ENCODE measurements at regions not wholly inside any gene's neighbourhood (a gene's known extent, or its start where the extent isn't known, plus 50 kb on each side); places are given as distances from the start of the nearest gene placed in this dataset.
"Not testable (repeated sequence)": the region's sequence is repeated elsewhere in the genome, so short reads cannot be mapped to it uniquely, and the experiment has no call there.

GRCh38 chr22:23450434-23450795, 129.7 kb downstream of the IGLL1 start:
- H3K4me3 Mint-ChIP-seq = no peak overlapping the region
- H3K36me3 Mint-ChIP-seq (ENCODE audit: low read depth) = peaks cover 21% of the 10 kb centered on the region
- H3K27me3 Mint-ChIP-seq (ENCODE audit: low read depth) = peaks cover 3% of the 10 kb centered on the region
- no peak overlapping the region for H3K27ac Mint-ChIP-seq
- TF ChIP-seq CTCF (IDR thresholded peaks at IDR 0.05; ENCODE audit: unreplicated experiment in 3 of 3) = no peak
- H3K4me1 Mint-ChIP-seq = peaks cover 14% of the 10 kb centered on the region
- H3K9me3 Mint-ChIP-seq = peaks cover 14% of the 10 kb centered on the region

- H3K36me3 Mint-ChIP-seq (ENCODE audit: low read depth) = peaks cover 24% of the 10 kb centered on the region
- H3K4me1 Mint-ChIP-seq = peaks cover 14% of the 10 kb centered on the region
- not testable (repeated sequence) for H3K27ac Mint-ChIP-seq; H3K27me3 Mint-ChIP-seq (ENCODE audit: low read depth); H3K4me3 Mint-ChIP-seq
- peaks cover 16% of the 10 kb centered on the region for H3K9me3 Mint-ChIP-seq
These were observed 130.2 kb downstream of the IGLL1 start for GRCh38 chr22:23449748-23450433.

- H3K4me3 Mint-ChIP-seq; H3K27me3 Mint-ChIP-seq (ENCODE audit: low read depth); H3K27ac Mint-ChIP-seq; H3K4me1 Mint-ChIP-seq: not testable (repeated sequence)
- Mint-ChIP-seq H3K9me3 (peaks cover 23% of the 10 kb centered on the region), H3K36me3 (ENCODE audit: low read depth) (peaks cover 33% of the 10 kb centered on the region)
These were observed 131.4 kb downstream of the IGLL1 start for GRCh38 chr22:23448499-23449288.

GRCh38 chr22:23446796-23447350, 133.2 kb downstream of the IGLL1 start:
- Mint-ChIP-seq H3K4me3 (no peak overlapping the region), H3K4me1 (peaks cover 4% of the 10 kb centered on the region), H3K36me3 (ENCODE audit: low read depth) (peaks cover 40% of the 10 kb centered on the region), H3K27me3 (ENCODE audit: low read depth) (no peaks in the 10 kb centered on the region), H3K27ac (peak overlapping the region in 1 of 3 experiments; percentile 38), H3K9me3 (peaks cover 33% of the 10 kb centered on the region)
- TF ChIP-seq CTCF (IDR thresholded peaks at IDR 0.05; ENCODE audit: unreplicated experiment in 3 of 3) = no peak

GRCh38 chr22:23446194-23446593, 133.9 kb downstream of the IGLL1 start:
- H3K4me3 Mint-ChIP-seq; H3K4me1 Mint-ChIP-seq; H3K27ac Mint-ChIP-seq; H3K27me3 Mint-ChIP-seq (ENCODE audit: low read depth): not testable (repeated sequence)
- Mint-ChIP-seq H3K36me3 (ENCODE audit: low read depth) (peaks cover 40% of the 10 kb centered on the region), H3K9me3 (peaks cover 36% of the 10 kb centered on the region)

- Mint-ChIP-seq H3K36me3 (ENCODE audit: low read depth) (peaks cover 43% of the 10 kb centered on the region), H3K9me3 (peaks cover 38% of the 10 kb centered on the region)
- H3K4me3 Mint-ChIP-seq; H3K27ac Mint-ChIP-seq; H3K27me3 Mint-ChIP-seq (ENCODE audit: low read depth); H3K4me1 Mint-ChIP-seq: not testable (repeated sequence)
These were observed 136.2 kb downstream of the IGLL1 start for GRCh38 chr22:23443905-23444304.

GRCh38 chr22:23439581-23439980, 140.5 kb downstream of the IGLL1 start:
- Mint-ChIP-seq H3K9me3 (peaks cover 28% of the 10 kb centered on the region), H3K36me3 (ENCODE audit: low read depth) (peaks cover 25% of the 10 kb centered on the region)
- H3K27me3 Mint-ChIP-seq (ENCODE audit: low read depth); H3K4me1 Mint-ChIP-seq; H3K4me3 Mint-ChIP-seq; H3K27ac Mint-ChIP-seq: not testable (repeated sequence)

- Mint-ChIP-seq H3K4me3 (no peak overlapping the region), H3K27ac (peak overlapping the region in 2 of 3 experiments; percentile 29 to 45), H3K9me3 (peaks cover 23% of the 10 kb centered on the region), H3K4me1 (peaks cover 8% of the 10 kb centered on the region), H3K27me3 (ENCODE audit: low read depth) (no peaks in the 10 kb centered on the region), H3K36me3 (ENCODE audit: low read depth) (peaks cover 16% of the 10 kb centered on the region)
- TF ChIP-seq CTCF (IDR thresholded peaks at IDR 0.05; ENCODE audit: unreplicated experiment in 3 of 3) = no peak
These were observed 141.9 kb downstream of the IGLL1 start for GRCh38 chr22:23438216-23438615.
